ENCODE measurements at regions not wholly inside any gene's neighbourhood (a gene's known extent, or its start where the extent isn't known, plus 50 kb on each side); places are given as distances from the start of the nearest gene placed in this dataset.

GRCh38 chr17:33385713-33386112 lies 92.6 kb upstream of the ASIC2 start:
- 0 out of 2 replicates have a peak, but pooled peaks cover 6% of the 10 kb centered on the region for H3K9me3 ChIP-seq (ENCODE audit: insufficient read depth, low read depth, low read length)
- H3K4me2 ChIP-seq (ENCODE audit: low read depth, low read length, poor library complexity, severe bottlenecking) = no peak overlapping the region
- no peaks in the 10 kb centered on the region for H3K36me3 ChIP-seq (ENCODE audit: insufficient read depth, low read length)
- H3K4me1 ChIP-seq (ENCODE audit: insufficient read depth, low read length, poor library complexity, severe bottlenecking) = no peaks in the 10 kb centered on the region
- no peak for TF ChIP-seq CTCF (conservative IDR thresholded peaks at IDR 0.05; ENCODE audit: low read length)
- no peak for TF ChIP-seq EZH2phosphoT487 (IDR thresholded peaks at IDR 0.05; ENCODE audit: borderline replicate concordance)
- no peaks in the 10 kb centered on the region for H4K20me1 ChIP-seq (ENCODE audit: insufficient read depth, low read length, poor library complexity, severe bottlenecking)
- H3K9me2 ChIP-seq (replicated peaks; ENCODE audit: low read depth, low read length) = no peaks in the 10 kb centered on the region
- H3K4me3 ChIP-seq (ENCODE audit: low read length, poor library complexity, severe bottlenecking) = no peak overlapping the region
- H3K79me2 ChIP-seq (ENCODE audit: insufficient read depth, low read length) = no peaks in the 10 kb centered on the region
- H3K9ac ChIP-seq (ENCODE audit: low read depth, low read length, poor library complexity, severe bottlenecking) = no peak overlapping the region
- no peaks in the 10 kb centered on the region for H3K27me3 ChIP-seq (ENCODE audit: insufficient read depth, low read length, poor library complexity, severe bottlenecking)
- no peaks in the 10 kb centered on the region for H3F3A ChIP-seq (ENCODE audit: low read depth)
- H2AFZ ChIP-seq (ENCODE audit: low read length) = no peak overlapping the region

- no peak overlapping the region for H2AFZ ChIP-seq (ENCODE audit: low read length)
- TF ChIP-seq CTCF (conservative IDR thresholded peaks at IDR 0.05; ENCODE audit: low read length) (no peak), EZH2phosphoT487 (IDR thresholded peaks at IDR 0.05; ENCODE audit: borderline replicate concordance) (no peak)
- H3K27me3 ChIP-seq (ENCODE audit: insufficient read depth, low read length, poor library complexity, severe bottlenecking) = no peaks in the 10 kb centered on the region
- H3K9ac ChIP-seq (ENCODE audit: low read depth, low read length, poor library complexity, severe bottlenecking) = no peak overlapping the region
- no peak overlapping the region for H3K4me3 ChIP-seq (ENCODE audit: low read length, poor library complexity, severe bottlenecking)
- 0 out of 2 replicates have a peak, but pooled peaks cover 6% of the 10 kb centered on the region for H3K9me3 ChIP-seq (ENCODE audit: insufficient read depth, low read depth, low read length)
- H3F3A ChIP-seq (ENCODE audit: low read depth) = no peaks in the 10 kb centered on the region
- no peaks in the 10 kb centered on the region for H3K4me1 ChIP-seq (ENCODE audit: insufficient read depth, low read length, poor library complexity, severe bottlenecking)
- no peaks in the 10 kb centered on the region for H3K36me3 ChIP-seq (ENCODE audit: insufficient read depth, low read length)
- no peaks in the 10 kb centered on the region for H3K79me2 ChIP-seq (ENCODE audit: insufficient read depth, low read length)
- no peak overlapping the region for H3K4me2 ChIP-seq (ENCODE audit: low read depth, low read length, poor library complexity, severe bottlenecking)
- no peaks in the 10 kb centered on the region for H3K9me2 ChIP-seq (replicated peaks; ENCODE audit: low read depth, low read length)
- no peaks in the 10 kb centered on the region for H4K20me1 ChIP-seq (ENCODE audit: insufficient read depth, low read length, poor library complexity, severe bottlenecking)
Observed at GRCh38 chr17:33387406-33387805, 94.3 kb upstream of the ASIC2 start.

- no peak overlapping the region for H3K4me2 ChIP-seq (ENCODE audit: low read depth, low read length, poor library complexity, severe bottlenecking)
- no peaks in the 10 kb centered on the region for H3K4me1 ChIP-seq (ENCODE audit: insufficient read depth, low read length, poor library complexity, severe bottlenecking)
- 0 out of 2 replicates have a peak, but pooled peaks cover 6% of the 10 kb centered on the region for H3K9me3 ChIP-seq (ENCODE audit: insufficient read depth, low read depth, low read length)
- H4K20me1 ChIP-seq (ENCODE audit: insufficient read depth, low read length, poor library complexity, severe bottlenecking) = no peaks in the 10 kb centered on the region
- H3K9ac ChIP-seq (ENCODE audit: low read depth, low read length, poor library complexity, severe bottlenecking) = no peak overlapping the region
- no peak for TF ChIP-seq CTCF (conservative IDR thresholded peaks at IDR 0.05; ENCODE audit: low read length)
- TF ChIP-seq EZH2phosphoT487 (IDR thresholded peaks at IDR 0.05; ENCODE audit: borderline replicate concordance) = no peak
- H3F3A ChIP-seq (ENCODE audit: low read depth) = no peaks in the 10 kb centered on the region
- no peaks in the 10 kb centered on the region for H3K36me3 ChIP-seq (ENCODE audit: insufficient read depth, low read length)
- no peaks in the 10 kb centered on the region for H3K27me3 ChIP-seq (ENCODE audit: insufficient read depth, low read length, poor library complexity, severe bottlenecking)
- no peaks in the 10 kb centered on the region for H3K9me2 ChIP-seq (replicated peaks; ENCODE audit: low read depth, low read length)
- no peak overlapping the region for H2AFZ ChIP-seq (ENCODE audit: low read length)
- no peaks in the 10 kb centered on the region for H3K79me2 ChIP-seq (ENCODE audit: insufficient read depth, low read length)
- H3K4me3 ChIP-seq (ENCODE audit: low read length, poor library complexity, severe bottlenecking) = no peak overlapping the region
Observed at GRCh38 chr17:33389504-33390135, 96.5 kb upstream of the ASIC2 start.

All from Loucy (cell line).